GM06990 (cell line): ENCODE measurements at regions not wholly inside any gene's neighbourhood (a gene's known extent, or its start where the extent isn't known, plus 50 kb on each side); places are given as distances from the start of the nearest gene placed in this dataset.

Source experiments
- DNase-seq: peaks from one replicate; pipeline ENCODE4 v3.0.0-alpha.2; 2011; ENCODE audit not compliant: insufficient read length; ENCODE audit errors: extremely low read depth
- H3K27me3 ChIP-seq: replicated peaks from 2 replicates; pipeline ENCODE4 v1.6.0; 2011; ENCODE audit warnings: low read length; ENCODE audit not compliant: control insufficient read depth, insufficient read depth
- H3K36me3 ChIP-seq: 2 replicates; pipeline ENCODE4 v1.5.1; 2011; ENCODE audit warnings: low read length; ENCODE audit not compliant: control insufficient read depth, insufficient read depth
- H3K4me3 ChIP-seq: replicated peaks from 2 replicates; pipeline ENCODE4 v1.5.1; 2011; ENCODE audit warnings: low read depth, mild to moderate bottlenecking, control low read depth, low read length
- TF ChIP-seq, protein P1 (sequence below): IDR thresholded peaks from 2 replicates; pipeline ENCODE4 v1.5.1; 2011; ENCODE audit warnings: low read length, control low read depth, mild to moderate bottlenecking, inconsistent platforms; ENCODE audit not compliant: insufficient read depth, poor library complexity, severe bottlenecking

DNA sequence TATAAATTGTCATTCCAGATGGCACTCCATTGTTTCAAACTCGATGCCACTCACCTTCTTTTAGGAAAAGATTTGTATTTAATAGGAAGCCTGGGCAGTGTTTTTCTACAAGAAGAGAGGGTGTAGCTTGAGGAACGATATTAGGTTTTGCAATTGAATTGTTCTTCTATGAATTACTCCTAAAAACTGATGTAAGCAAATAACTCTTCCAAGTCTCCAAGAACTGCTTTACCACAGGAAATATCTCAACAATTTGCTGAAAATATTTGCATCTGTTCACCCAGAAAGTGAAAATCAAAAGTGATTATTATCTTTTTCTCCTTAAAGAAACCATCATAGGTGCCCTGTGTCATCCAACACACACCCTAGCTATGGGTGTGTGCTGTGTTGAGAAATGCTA, 261.3 kb upstream of the MEOX2 start:
- Histone ChIP-seq H3K4me3 (no peak overlapping the region), H3K27me3 (no peaks in the 10 kb centered on the region), H3K36me3 (no peaks in the 10 kb centered on the region)
- no peak for DNase-seq
- TF ChIP-seq, protein P1, sequence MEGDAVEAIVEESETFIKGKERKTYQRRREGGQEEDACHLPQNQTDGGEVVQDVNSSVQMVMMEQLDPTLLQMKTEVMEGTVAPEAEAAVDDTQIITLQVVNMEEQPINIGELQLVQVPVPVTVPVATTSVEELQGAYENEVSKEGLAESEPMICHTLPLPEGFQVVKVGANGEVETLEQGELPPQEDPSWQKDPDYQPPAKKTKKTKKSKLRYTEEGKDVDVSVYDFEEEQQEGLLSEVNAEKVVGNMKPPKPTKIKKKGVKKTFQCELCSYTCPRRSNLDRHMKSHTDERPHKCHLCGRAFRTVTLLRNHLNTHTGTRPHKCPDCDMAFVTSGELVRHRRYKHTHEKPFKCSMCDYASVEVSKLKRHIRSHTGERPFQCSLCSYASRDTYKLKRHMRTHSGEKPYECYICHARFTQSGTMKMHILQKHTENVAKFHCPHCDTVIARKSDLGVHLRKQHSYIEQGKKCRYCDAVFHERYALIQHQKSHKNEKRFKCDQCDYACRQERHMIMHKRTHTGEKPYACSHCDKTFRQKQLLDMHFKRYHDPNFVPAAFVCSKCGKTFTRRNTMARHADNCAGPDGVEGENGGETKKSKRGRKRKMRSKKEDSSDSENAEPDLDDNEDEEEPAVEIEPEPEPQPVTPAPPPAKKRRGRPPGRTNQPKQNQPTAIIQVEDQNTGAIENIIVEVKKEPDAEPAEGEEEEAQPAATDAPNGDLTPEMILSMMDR = no peak

DNA sequence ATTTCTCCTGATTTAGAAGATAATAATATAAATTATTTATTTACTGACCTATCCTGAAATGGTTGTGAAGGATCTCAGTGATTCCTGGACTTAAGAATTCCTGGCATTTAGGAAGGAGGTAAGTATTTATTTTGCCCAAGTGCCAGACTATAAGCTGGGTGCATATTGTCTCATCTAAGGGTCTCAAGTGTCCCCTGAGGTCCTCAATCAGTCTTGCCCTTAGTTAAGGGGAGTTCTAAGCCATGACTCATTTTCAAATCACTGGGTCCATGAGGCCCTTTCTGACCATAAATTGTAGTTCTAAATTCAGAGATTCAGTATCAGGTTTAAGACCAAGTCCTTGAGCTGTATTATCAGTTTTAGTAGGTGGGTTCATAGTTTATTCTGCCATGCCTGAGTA, 251.6 kb upstream of the MEOX2 start:
- no peaks in the 10 kb centered on the region for H3K36me3 ChIP-seq
- no peaks in the 10 kb centered on the region for H3K27me3 ChIP-seq
- no peak for DNase-seq
- no peak overlapping the region for H3K4me3 ChIP-seq
- TF ChIP-seq, protein P1 = no peak

DNA sequence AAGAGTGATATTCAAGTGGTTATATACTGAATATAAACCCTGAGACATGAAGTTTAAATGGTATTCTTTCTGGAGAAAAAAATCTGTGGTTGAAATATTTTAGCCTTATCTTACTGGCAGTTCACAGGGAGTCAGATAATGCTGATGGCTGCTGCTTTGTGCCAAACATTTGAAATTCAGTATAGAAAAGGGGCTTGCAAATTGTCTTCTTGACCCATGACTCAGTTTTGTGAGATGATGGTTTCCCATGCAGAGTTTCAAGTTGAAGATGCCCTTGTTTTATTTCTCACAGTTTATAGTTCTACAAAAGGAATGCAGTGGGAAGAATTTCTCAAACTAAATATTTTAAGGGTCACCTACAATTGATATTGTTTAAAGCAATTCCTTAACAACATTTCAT, 251.1 kb upstream of the MEOX2 start:
- DNase-seq = no peak
- TF ChIP-seq, protein P1 = no peak
- no peak overlapping the region for H3K4me3 ChIP-seq
- H3K27me3 ChIP-seq = no peaks in the 10 kb centered on the region
- H3K36me3 ChIP-seq = no peaks in the 10 kb centered on the region

DNA sequence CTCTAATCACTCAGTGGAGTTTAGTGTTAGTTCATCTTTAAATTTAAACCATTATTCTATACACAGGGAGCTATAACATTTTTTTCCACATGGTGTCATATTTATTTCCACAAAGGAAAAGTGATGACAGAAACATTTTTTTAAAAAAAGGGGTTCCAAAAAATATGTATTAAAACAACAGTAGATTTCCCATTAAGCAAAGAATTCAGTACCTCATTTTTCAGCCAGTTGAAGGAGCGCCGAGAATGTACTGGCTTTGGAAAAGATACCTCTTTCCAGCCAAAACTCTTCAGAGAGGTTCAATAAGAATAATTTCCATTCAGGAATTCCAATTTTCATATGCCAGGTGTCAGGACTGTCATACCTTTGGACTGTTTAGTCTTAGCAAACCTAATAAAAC, 250.5 kb upstream of the MEOX2 start:
- no peak overlapping the region for H3K4me3 ChIP-seq
- H3K36me3 ChIP-seq = no peaks in the 10 kb centered on the region
- H3K27me3 ChIP-seq = no peaks in the 10 kb centered on the region
- TF ChIP-seq, protein P1 = no peak
- DNase-seq = no peak

DNA sequence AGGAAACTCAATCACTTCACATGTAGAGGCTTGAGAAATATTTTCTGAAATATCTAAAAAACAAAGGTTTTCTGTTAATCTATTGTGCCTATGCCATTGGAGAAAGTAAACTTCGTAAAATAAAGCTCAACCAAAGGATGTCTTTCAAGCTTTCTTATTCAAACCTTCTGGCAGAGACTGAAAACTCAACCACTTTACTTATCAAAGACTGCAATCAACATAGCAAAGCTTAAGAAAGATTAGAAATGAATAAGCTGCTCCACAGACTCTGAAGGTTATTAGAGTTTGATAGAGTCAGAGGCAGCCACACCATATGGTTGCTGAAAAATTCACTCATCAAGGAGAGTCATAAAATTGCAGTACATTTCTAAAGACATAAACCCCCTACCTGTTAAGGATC, 245.8 kb upstream of the MEOX2 start:
- Histone ChIP-seq H3K4me3 (no peak overlapping the region), H3K27me3 (no peaks in the 10 kb centered on the region), H3K36me3 (no peaks in the 10 kb centered on the region)
- TF ChIP-seq, protein P1 = no peak
- DNase-seq = no peak

DNA sequence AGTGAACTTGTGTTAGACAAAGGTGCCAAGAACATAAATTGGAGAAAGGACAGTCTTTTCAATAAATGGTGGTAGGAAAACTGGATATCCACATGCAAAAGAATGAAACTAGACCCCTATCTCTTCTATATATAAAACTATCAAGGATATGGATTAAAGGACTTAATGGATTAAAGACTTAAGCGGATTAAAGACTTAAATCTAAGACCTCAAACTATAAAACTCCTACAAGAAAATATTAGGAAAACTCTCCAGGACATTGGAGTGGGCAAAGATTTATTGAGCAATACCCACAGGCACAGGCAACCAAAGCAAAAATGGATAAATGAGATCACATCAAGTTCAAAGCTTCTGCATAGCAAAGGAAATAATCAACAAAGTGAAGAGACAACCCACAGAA, 242.9 kb upstream of the MEOX2 start:
- Histone ChIP-seq H3K27me3 (no peaks in the 10 kb centered on the region), H3K4me3 (no peak overlapping the region), H3K36me3 (no peaks in the 10 kb centered on the region)
- TF ChIP-seq, protein P1 = no peak
- DNase-seq = no peak
